ENCODE measurements at regions not wholly inside any gene's neighbourhood (a gene's known extent, or its start where the extent isn't known, plus 50 kb on each side); places are given as distances from the start of the nearest gene placed in this dataset.

- TF ChIP-seq CTCF (IDR thresholded peaks at IDR 0.05) (no peak), POLR2A (IDR thresholded peaks at IDR 0.05) (no peak), EP300 (IDR thresholded peaks at IDR 0.05; ENCODE audit: low read depth) (no peak), POLR2AphosphoS5 (IDR thresholded peaks at IDR 0.05) (no peak)
Measured at GRCh38 chr11:15849257-15849656, 507.1 kb downstream of the SOX6 start.
